ENCODE measurements at regions not wholly inside any gene's neighbourhood (a gene's known extent, or its start where the extent isn't known, plus 50 kb on each side); places are given as distances from the start of the nearest gene placed in this dataset.

DNA sequence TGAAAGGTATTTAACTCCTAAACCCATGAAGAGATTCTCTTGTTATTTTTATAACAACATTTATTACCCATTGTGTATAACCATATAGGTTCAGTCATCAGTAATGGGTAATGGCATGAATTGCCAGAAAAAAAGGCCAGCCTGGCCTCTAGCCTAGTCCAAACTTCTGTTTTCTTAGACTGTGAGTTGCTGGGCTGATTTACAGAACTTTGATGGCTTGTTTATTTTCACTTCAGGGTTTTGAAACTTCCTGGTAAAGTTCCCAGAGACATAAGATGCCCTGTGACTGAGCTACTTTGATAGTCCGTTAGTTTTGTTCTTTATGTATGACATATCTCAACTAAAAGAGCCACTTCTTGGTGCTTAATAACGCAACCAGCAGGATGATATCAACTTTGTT, 164.8 kb downstream of the METTL4 start:
- no peak overlapping the region for H3K4me3 ChIP-seq (ENCODE audit: low read length)
- TF ChIP-seq, protein P1, sequence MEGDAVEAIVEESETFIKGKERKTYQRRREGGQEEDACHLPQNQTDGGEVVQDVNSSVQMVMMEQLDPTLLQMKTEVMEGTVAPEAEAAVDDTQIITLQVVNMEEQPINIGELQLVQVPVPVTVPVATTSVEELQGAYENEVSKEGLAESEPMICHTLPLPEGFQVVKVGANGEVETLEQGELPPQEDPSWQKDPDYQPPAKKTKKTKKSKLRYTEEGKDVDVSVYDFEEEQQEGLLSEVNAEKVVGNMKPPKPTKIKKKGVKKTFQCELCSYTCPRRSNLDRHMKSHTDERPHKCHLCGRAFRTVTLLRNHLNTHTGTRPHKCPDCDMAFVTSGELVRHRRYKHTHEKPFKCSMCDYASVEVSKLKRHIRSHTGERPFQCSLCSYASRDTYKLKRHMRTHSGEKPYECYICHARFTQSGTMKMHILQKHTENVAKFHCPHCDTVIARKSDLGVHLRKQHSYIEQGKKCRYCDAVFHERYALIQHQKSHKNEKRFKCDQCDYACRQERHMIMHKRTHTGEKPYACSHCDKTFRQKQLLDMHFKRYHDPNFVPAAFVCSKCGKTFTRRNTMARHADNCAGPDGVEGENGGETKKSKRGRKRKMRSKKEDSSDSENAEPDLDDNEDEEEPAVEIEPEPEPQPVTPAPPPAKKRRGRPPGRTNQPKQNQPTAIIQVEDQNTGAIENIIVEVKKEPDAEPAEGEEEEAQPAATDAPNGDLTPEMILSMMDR (conservative IDR thresholded peaks at IDR 0.05; ENCODE audit: low read length) = no peak
- DNase-seq (ENCODE audit: low read depth) = peak; percentile 50

DNA sequence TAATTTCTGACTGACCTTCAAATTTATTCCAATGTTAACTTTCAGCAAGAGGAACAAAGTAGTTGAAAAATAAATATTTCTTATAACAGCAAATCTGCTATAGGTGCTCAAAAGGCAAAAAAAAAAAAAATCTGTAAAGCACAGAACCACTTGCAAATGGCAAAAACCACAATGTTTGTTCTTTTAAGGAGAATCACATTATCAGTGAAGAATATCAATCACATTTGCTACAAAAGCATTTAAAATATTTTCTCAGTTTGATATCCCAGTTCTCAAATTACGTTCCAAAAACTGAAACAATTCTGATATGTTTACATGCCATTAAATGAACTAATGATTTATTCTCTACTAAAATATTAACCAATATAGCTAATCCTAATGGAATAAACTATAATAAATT, 163.3 kb downstream of the METTL4 start:
- no peak for DNase-seq (ENCODE audit: low read depth)
- TF ChIP-seq, protein P1 (conservative IDR thresholded peaks at IDR 0.05; ENCODE audit: low read length) = no peak
- H3K4me3 ChIP-seq (ENCODE audit: low read length) = no peak overlapping the region

DNA sequence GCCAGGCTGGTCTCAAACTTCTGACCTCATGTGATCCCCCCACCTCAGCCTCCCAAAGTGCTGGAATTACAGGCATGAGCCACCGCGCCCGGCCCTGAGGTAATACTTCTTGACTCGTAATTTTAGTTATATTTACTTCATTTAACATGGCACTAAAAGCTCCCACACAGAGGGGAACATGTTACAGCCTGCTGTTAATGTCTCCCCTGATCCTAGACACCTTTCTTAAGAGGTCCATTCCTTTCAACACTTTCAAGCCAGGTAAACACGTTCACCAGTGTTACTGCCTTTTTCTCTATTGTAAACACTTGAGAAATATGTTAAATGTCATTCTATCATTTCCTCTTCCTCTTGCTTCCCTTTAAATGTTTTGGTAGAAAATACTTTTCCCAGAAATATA, 161.4 kb downstream of the METTL4 start:
- no peak for DNase-seq (ENCODE audit: low read depth)
- no peak overlapping the region for H3K4me3 ChIP-seq (ENCODE audit: low read length)
- TF ChIP-seq, protein P1 (conservative IDR thresholded peaks at IDR 0.05; ENCODE audit: low read length) = no peak

DNA sequence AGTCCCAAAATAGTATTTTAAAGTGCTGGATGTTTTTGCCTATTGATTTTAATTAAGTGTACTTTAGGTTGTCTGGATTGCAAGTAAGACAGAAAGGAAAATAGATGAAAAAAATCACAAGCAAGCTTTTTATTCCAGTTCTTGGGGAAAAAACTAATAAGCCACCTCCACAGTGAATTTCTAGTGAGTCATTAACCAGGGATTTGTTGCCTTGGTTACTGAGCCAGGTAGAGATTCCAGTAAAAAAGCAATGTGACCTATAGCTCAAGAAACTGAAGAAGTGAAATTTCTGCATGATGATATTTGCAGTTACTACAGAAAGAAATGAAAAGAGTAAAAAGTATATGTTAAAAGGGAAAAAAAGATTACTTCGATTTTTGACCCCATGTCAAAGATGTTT, 160.6 kb downstream of the METTL4 start:
- H3K4me3 ChIP-seq (ENCODE audit: low read length) = no peak overlapping the region
- DNase-seq (ENCODE audit: low read depth) = no peak
- TF ChIP-seq, protein P1 (conservative IDR thresholded peaks at IDR 0.05; ENCODE audit: low read length) = no peak

DNA sequence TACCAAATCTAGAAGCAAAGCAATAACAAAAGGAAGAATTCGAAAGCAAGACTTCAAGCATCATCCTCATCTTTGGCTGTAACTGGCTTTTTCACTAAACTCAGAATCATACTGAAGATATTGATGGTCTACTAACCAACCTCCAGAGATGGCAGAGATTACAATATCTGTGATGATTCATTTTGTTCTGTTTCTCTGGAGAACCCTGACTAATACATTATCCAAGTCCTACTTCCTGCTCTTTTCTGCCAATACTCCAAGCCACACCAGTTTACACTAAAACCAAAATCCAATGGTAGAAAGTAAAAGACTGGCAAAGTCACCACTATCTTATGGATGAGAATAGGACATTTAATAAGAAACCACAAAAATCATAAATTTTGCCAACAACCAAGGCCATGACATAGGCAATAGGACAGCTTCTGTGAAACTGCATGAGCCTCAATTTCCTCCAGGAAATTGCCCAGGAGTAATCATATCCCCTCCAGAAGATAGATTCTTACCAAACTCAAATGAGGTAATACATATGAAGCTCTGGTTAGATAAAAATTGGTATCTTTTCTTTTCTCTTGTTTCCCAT, 159.8 kb downstream of the METTL4 start:
- DNase-seq (ENCODE audit: low read depth) = peak; percentile 42
- TF ChIP-seq, protein P1 (conservative IDR thresholded peaks at IDR 0.05; ENCODE audit: low read length) = no peak
- H3K4me3 ChIP-seq (ENCODE audit: low read length) = no peak overlapping the region

DNA sequence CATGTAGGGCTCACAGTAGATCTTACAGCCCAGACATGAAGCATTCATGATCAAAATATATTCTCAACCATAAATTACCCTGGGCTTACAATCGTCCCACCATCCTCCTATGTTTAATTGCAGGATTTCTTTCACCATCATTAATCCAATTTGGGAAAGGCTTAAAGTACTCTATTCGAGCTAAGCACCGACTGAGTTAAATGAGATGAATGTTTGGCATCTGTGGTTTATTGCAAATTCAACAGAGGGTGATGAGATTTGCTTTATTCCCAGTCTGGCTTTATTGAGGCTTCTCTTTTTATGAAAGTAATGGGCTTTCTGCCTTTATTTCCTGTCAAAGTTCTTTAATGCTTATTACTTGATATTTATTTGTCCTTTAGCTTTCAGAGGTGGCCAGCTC, 159.0 kb downstream of the METTL4 start:
- no peak overlapping the region for H3K4me3 ChIP-seq (ENCODE audit: low read length)
- DNase-seq (ENCODE audit: low read depth) = no peak

More for the DNA sequence above, 159.0 kb downstream of the METTL4 start:
- TF ChIP-seq, protein P1 (conservative IDR thresholded peaks at IDR 0.05; ENCODE audit: low read length) = no peak

Data from AG10803 (cell line).